Upper lobe of right lung (tissue), 1 donor: ENCODE measurements at regions not wholly inside any gene's neighbourhood (a gene's known extent, or its start where the extent isn't known, plus 50 kb on each side); places are given as distances from the start of the nearest gene placed in this dataset.

Experiments used
- ATAC-seq: fragments of 200-7000 bp; cut with Tn5 transposase; one replicate; pipeline ENCODE4 v1.9.1; 2020; ENCODE audit warnings: mild to moderate bottlenecking, moderate library complexity
- DNase-seq: peaks from one replicate; pipeline ENCODE4 v3.0.0-alpha.2; 2020
- H3K27ac ChIP-seq: fragments of 200-600 bp; one replicate; pipeline ENCODE4 v1.8.0; 2022
- H3K27me3 ChIP-seq: fragments of 200-600 bp; one replicate; pipeline ENCODE4 v1.8.0; 2022; ENCODE audit warnings: mild to moderate bottlenecking
- H3K36me3 ChIP-seq: fragments of 200-600 bp; one replicate; pipeline ENCODE4 v1.8.0; 2022
- H3K4me1 ChIP-seq: fragments of 200-600 bp; one replicate; pipeline ENCODE4 v1.8.0; 2022
- H3K4me3 ChIP-seq: fragments of 200-600 bp; one replicate; pipeline ENCODE4 v1.8.0; 2022; ENCODE audit warnings: mild to moderate bottlenecking
- H3K9me3 ChIP-seq: fragments of 200-600 bp; one replicate; pipeline ENCODE4 v1.8.0; 2022
- CTCF ChIP-seq: fragments of 200-600 bp; IDR thresholded peaks from one replicate; pipeline ENCODE4 v1.8.0; 2022; ENCODE audit warnings: antibody characterized with exemption
- intact Hi-C: fragments of 100-400 bp; cut with DNase I; formaldehyde crosslinking; loops from one replicate; pipeline ENCODE4 v1.11.0; 2022
- donor health status: DM: no; HTN: yes; CAD: no; lungs with severe emphysema.

GRCh38 chr6:3542032-3542640, 85.3 kb upstream of the SLC22A23 start:
- ATAC-seq: no peak
- H3K27me3 ChIP-seq: no peaks in the 10 kb centered on the region
- no peak for TF ChIP-seq CTCF
- H3K27ac ChIP-seq: no peak overlapping the region
- H3K9me3 ChIP-seq: no peaks in the 10 kb centered on the region
- no peak for DNase-seq
- no peaks in the 10 kb centered on the region for H3K36me3 ChIP-seq
- no peak overlapping the region for H3K4me3 ChIP-seq
- intact Hi-C loops: no loop called here
- H3K4me1 ChIP-seq: no peaks in the 10 kb centered on the region

GRCh38 chr6:3541006-3541585, 84.2 kb upstream of the SLC22A23 start:
- Histone ChIP-seq H3K9me3 (no peaks in the 10 kb centered on the region), H3K4me3 (no peak overlapping the region), H3K27me3 (no peaks in the 10 kb centered on the region), H3K36me3 (no peaks in the 10 kb centered on the region), H3K4me1 (no peaks in the 10 kb centered on the region), H3K27ac (no peak overlapping the region)
- ATAC-seq (no peak), DNase-seq (no peak)
- no peak for TF ChIP-seq CTCF
- intact Hi-C loops: no loop called here

GRCh38 chr6:3540253-3540820, 83.5 kb upstream of the SLC22A23 start:
- no peak for DNase-seq
- Histone ChIP-seq H3K27me3 (no peaks in the 10 kb centered on the region), H3K9me3 (no peaks in the 10 kb centered on the region), H3K36me3 (no peaks in the 10 kb centered on the region), H3K27ac (no peak overlapping the region), H3K4me1 (no peaks in the 10 kb centered on the region), H3K4me3 (no peak overlapping the region)
- intact Hi-C loops: no loop called here
- no peak for TF ChIP-seq CTCF
- no peak for ATAC-seq

GRCh38 chr6:3538536-3538935, 81.7 kb upstream of the SLC22A23 start:
- H3K36me3 ChIP-seq: no peaks in the 10 kb centered on the region

DNA sequence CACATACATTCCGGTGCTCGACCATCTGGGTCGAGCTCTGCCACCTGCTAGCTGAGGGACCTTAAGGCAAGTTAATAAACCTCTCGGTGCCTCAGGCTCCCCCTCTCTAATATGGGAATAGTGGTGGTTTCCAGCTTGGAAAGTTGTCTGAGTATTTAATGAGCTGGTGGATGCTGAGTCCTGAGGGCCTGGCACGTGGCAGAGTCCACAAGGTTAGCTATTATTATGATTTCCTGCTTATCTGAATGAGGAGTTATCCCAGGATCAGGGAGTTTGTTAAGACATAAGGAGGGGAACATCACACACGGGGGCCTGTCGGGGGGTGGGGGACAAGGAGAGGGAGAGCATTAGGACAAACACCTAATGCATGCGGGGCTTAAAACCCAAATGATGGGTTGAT, 80.1 kb upstream of the SLC22A23 start:
- H3K4me3 ChIP-seq: no peak overlapping the region
- DNase-seq (no peak), ATAC-seq (no peak)
- no peaks in the 10 kb centered on the region for H3K4me1 ChIP-seq
- no peak overlapping the region for H3K27ac ChIP-seq
- intact Hi-C loops: no loop called here
- H3K36me3 ChIP-seq: no peaks in the 10 kb centered on the region
- H3K9me3 ChIP-seq: no peaks in the 10 kb centered on the region
- no peaks in the 10 kb centered on the region for H3K27me3 ChIP-seq
- no peak for TF ChIP-seq CTCF

More at GRCh38 chr6:3538536-3538935, 81.7 kb upstream of the SLC22A23 start:
- H3K4me3 ChIP-seq: no peak overlapping the region
- intact Hi-C loops: no loop called here
- no peaks in the 10 kb centered on the region for H3K4me1 ChIP-seq
- H3K27me3 ChIP-seq: no peaks in the 10 kb centered on the region
- H3K27ac ChIP-seq: no peak overlapping the region
- TF ChIP-seq CTCF: no peak
- DNase-seq: no peak
- no peak for ATAC-seq
- H3K9me3 ChIP-seq: no peaks in the 10 kb centered on the region
